Naive thymus-derived CD4-positive, alpha-beta T cell (primary cell): ENCODE measurements at regions not wholly inside any gene's neighbourhood (a gene's known extent, or its start where the extent isn't known, plus 50 kb on each side); places are given as distances from the start of the nearest gene placed in this dataset.

Experiments
- ATAC-seq: fragments of 150-1000 bp; cut with Tn5 transposase; 2 replicates; pipeline ENCODE4 v1.10.0; 2021; ENCODE audit warnings: mild to moderate bottlenecking, moderate library complexity
- CTCF ChIA-PET: fragments of 350-600 bp; sonication (Branson Sonifier 250); formaldehyde crosslinking; loops from one replicate; lab custom pipeline; 2021; ENCODE audit warnings: antibody characterized with exemption; lab: Charles Lee
- POLR2A ChIA-PET: fragments of 350-600 bp; sonication (Branson Sonifier 250); formaldehyde crosslinking; loops from one replicate; lab custom pipeline; 2021; ENCODE audit warnings: antibody characterized with exemption, inconsistent platforms; lab: Charles Lee
- DNase-seq, 9 donors: peaks; one replicate each; pipeline versions ENCODE4 v3.0.0 to v3.0.0-alpha.2; 2020 to 2022; ENCODE audit warnings: mixed read lengths in 1 of 9
- H3K27ac ChIP-seq: one replicate; pipeline ENCODE4 v1.7.0; 2013; ENCODE audit warnings: mild to moderate bottlenecking, low read depth, low read length, moderate library complexity
- H3K27me3 ChIP-seq, 2 donors: one replicate each; pipeline ENCODE4 v1.7.0; 2013; ENCODE audit warnings: low read length in 2 of 2, mild to moderate bottlenecking in 2 of 2, moderate library complexity in 2 of 2; ENCODE audit not compliant: control insufficient read depth in 2 of 2, insufficient read depth in 2 of 2
- H3K36me3 ChIP-seq, 3 experiments: 1 replicate in 2 of 3; 2 replicates in 1 of 3; pipeline ENCODE4 v1.7.0; 2013; ENCODE audit warnings: low read length in 3 of 3, mild to moderate bottlenecking in 3 of 3, moderate library complexity in 1 of 3; ENCODE audit not compliant: insufficient read depth in 3 of 3, control insufficient read depth in 2 of 3
- H3K4me1 ChIP-seq, 2 donors: one replicate each; pipeline ENCODE4 v1.7.0; 2013; ENCODE audit warnings: low read length in 2 of 2, mild to moderate bottlenecking in 2 of 2, moderate library complexity in 1 of 2; ENCODE audit not compliant: control insufficient read depth in 2 of 2, insufficient read depth in 2 of 2
- H3K4me3 ChIP-seq: 2 replicates; pipeline ENCODE4 v1.7.0; 2013; ENCODE audit warnings: mild to moderate bottlenecking, low read length
- H3K9me3 ChIP-seq, 3 experiments: 1 replicate in 2 of 3; 2 replicates in 1 of 3; pipeline ENCODE4 v1.7.0; 2013; ENCODE audit warnings: low read length in 3 of 3; ENCODE audit not compliant: control insufficient read depth in 2 of 3
- H3K27ac Mint-ChIP-seq, 9 donors: one replicate each; pipeline ENCODE4 v1.8.0; 2020 to 2022; ENCODE audit warnings: mixed read lengths in 9 of 9, mild to moderate bottlenecking in 8 of 9, moderate library complexity in 5 of 9, inconsistent platforms in 2 of 9
- H3K27me3 Mint-ChIP-seq, 5 donors: one replicate each; pipeline ENCODE4 v1.8.0; 2021 to 2022; ENCODE audit warnings: mixed read lengths in 5 of 5, mild to moderate bottlenecking in 1 of 5
- H3K36me3 Mint-ChIP-seq, 5 donors: one replicate each; pipeline ENCODE4 v1.8.0; 2020 to 2022; ENCODE audit warnings: mixed read lengths in 5 of 5, mild to moderate bottlenecking in 3 of 5, inconsistent platforms in 1 of 5
- H3K4me1 Mint-ChIP-seq, 7 donors: one replicate each; pipeline ENCODE4 v1.8.0; 2020 to 2022; ENCODE audit warnings: mixed read lengths in 7 of 7, mild to moderate bottlenecking in 3 of 7, inconsistent platforms in 1 of 7
- H3K4me3 Mint-ChIP-seq, 10 donors: one replicate each; pipeline ENCODE4 v1.8.0; 2020 to 2022; ENCODE audit warnings: mild to moderate bottlenecking in 10 of 10, mixed read lengths in 10 of 10, moderate library complexity in 6 of 10, inconsistent platforms in 2 of 10
- H3K9me3 Mint-ChIP-seq, 11 donors: one replicate each; pipeline ENCODE4 v1.8.0; 2020 to 2022; ENCODE audit warnings: mixed read lengths in 11 of 11, mild to moderate bottlenecking in 4 of 11, inconsistent platforms in 1 of 11, moderate library complexity in 1 of 11
- intact Hi-C, 2 donors: fragments of 100-400 bp; cut with micrococcal nuclease; formaldehyde crosslinking; loops; one replicate each; pipeline ENCODE4 v1.15.1; 2023

- H3K36me3 Mint-ChIP-seq: peaks cover 0 to 3% (median 0%) of the 10 kb centered on the region in 5 donors
- Histone ChIP-seq H3K36me3 (no peaks in the 10 kb centered on the region), H3K27ac (no peak overlapping the region), H3K27me3 (no peaks in the 10 kb centered on the region), H3K4me1 (no peaks in the 10 kb centered on the region), H3K4me3 (no peak overlapping the region), H3K9me3 (no peaks in the 10 kb centered on the region)
- H3K27ac Mint-ChIP-seq: no peak overlapping the region
- H3K27me3 Mint-ChIP-seq: peaks cover 3 to 30% (median 15%) of the 10 kb centered on the region in 5 donors
- H3K9me3 Mint-ChIP-seq: peaks cover 0 to 2% (median 0%) of the 10 kb centered on the region in 11 donors
- no peak for ATAC-seq
- no peak for DNase-seq
- ChIA-PET CTCF (no interaction called here), POLR2A (no interaction called here)
- H3K4me3 Mint-ChIP-seq: no peak overlapping the region
- no peaks in the 10 kb centered on the region for H3K4me1 Mint-ChIP-seq
- intact Hi-C loops: no loop called here
These were observed 247.7 kb upstream of the RFX3 start for GRCh38 chr9:3773362-3774060.

- no peak overlapping the region for H3K4me3 Mint-ChIP-seq
- no peak for ATAC-seq
- Histone ChIP-seq H3K27ac (no peak overlapping the region), H3K4me3 (no peak overlapping the region), H3K9me3 (no peaks in the 10 kb centered on the region), H3K27me3 (peaks cover 0 to 5% of the 10 kb centered on the region in 2 donors), H3K4me1 (no peaks in the 10 kb centered on the region), H3K36me3 (no peaks in the 10 kb centered on the region)
- no peak for DNase-seq
- H3K4me1 Mint-ChIP-seq: no peaks in the 10 kb centered on the region
- intact Hi-C loops: no loop called here
- CTCF ChIA-PET: no interaction called here
- peaks cover 0 to 7% (median 0%) of the 10 kb centered on the region in 11 donors for H3K9me3 Mint-ChIP-seq
- H3K36me3 Mint-ChIP-seq: peaks cover 0 to 4% (median 0%) of the 10 kb centered on the region in 5 donors
- H3K27ac Mint-ChIP-seq: no peak overlapping the region
- H3K27me3 Mint-ChIP-seq: peaks cover 7 to 32% (median 15%) of the 10 kb centered on the region in 5 donors
- POLR2A ChIA-PET: no interaction called here
These were observed 243.8 kb upstream of the RFX3 start for GRCh38 chr9:3769646-3770045.

GRCh38 chr9:3768712-3769457, 243.1 kb upstream of the RFX3 start:
- Mint-ChIP-seq H3K36me3 (peaks cover 0 to 4% (median 0%) of the 10 kb centered on the region in 5 donors), H3K9me3 (peaks cover 0 to 7% (median 0%) of the 10 kb centered on the region in 11 donors), H3K4me1 (no peaks in the 10 kb centered on the region), H3K4me3 (no peak overlapping the region), H3K27ac (no peak overlapping the region), H3K27me3 (peaks cover 7 to 32% (median 15%) of the 10 kb centered on the region in 5 donors)
- DNase-seq (no peak), ATAC-seq (no peak)
- Histone ChIP-seq H3K36me3 (no peaks in the 10 kb centered on the region), H3K27me3 (peaks cover 0 to 5% of the 10 kb centered on the region in 2 donors), H3K27ac (no peak overlapping the region), H3K4me1 (no peaks in the 10 kb centered on the region), H3K4me3 (no peak overlapping the region), H3K9me3 (no peaks in the 10 kb centered on the region)
- intact Hi-C loops: no loop called here
- ChIA-PET CTCF (no interaction called here), POLR2A (no interaction called here)

- intact Hi-C loops: no loop called here
- H3K9me3 Mint-ChIP-seq: peaks cover 0 to 7% (median 0%) of the 10 kb centered on the region in 11 donors
- H3K4me1 ChIP-seq: no peaks in the 10 kb centered on the region
- ATAC-seq: no peak
- H3K27ac ChIP-seq: no peak overlapping the region
- H3K27ac Mint-ChIP-seq: no peak overlapping the region
- H3K4me1 Mint-ChIP-seq: no peaks in the 10 kb centered on the region
- CTCF ChIA-PET: no interaction called here
- no peak for DNase-seq
- peaks cover 0 to 4% (median 0%) of the 10 kb centered on the region in 5 donors for H3K36me3 Mint-ChIP-seq
- peaks cover 0 to 5% of the 10 kb centered on the region in 2 donors for H3K27me3 ChIP-seq
- peaks cover 7 to 32% (median 15%) of the 10 kb centered on the region in 5 donors for H3K27me3 Mint-ChIP-seq
- no peak overlapping the region for H3K4me3 Mint-ChIP-seq
- no peaks in the 10 kb centered on the region for H3K36me3 ChIP-seq
- H3K4me3 ChIP-seq: no peak overlapping the region
- H3K9me3 ChIP-seq: no peaks in the 10 kb centered on the region
- POLR2A ChIA-PET: no interaction called here
These were observed 242.5 kb upstream of the RFX3 start for GRCh38 chr9:3768286-3768685.

- POLR2A ChIA-PET: no interaction called here
- no peak for ATAC-seq
- no peak overlapping the region for H3K4me3 ChIP-seq
- DNase-seq: no peak
- H3K27ac Mint-ChIP-seq: no peak overlapping the region
- H3K4me1 ChIP-seq: no peaks in the 10 kb centered on the region
- peaks cover 5 to 16% (median 14%) of the 10 kb centered on the region in 5 donors for H3K27me3 Mint-ChIP-seq
- peaks cover 0 to 11% (median 4%) of the 10 kb centered on the region in 11 donors for H3K9me3 Mint-ChIP-seq
- CTCF ChIA-PET: no interaction called here
- H3K9me3 ChIP-seq: no peaks in the 10 kb centered on the region
- H3K4me1 Mint-ChIP-seq: peaks cover 10 to 16% (median 13%) of the 10 kb centered on the region in 7 donors
- H3K36me3 ChIP-seq: no peaks in the 10 kb centered on the region
- no peak overlapping the region for H3K4me3 Mint-ChIP-seq
- H3K27ac ChIP-seq: no peak overlapping the region
- no peaks in the 10 kb centered on the region for H3K27me3 ChIP-seq
- intact Hi-C loops: no loop called here
- H3K36me3 Mint-ChIP-seq: peaks cover 0 to 4% (median 0%) of the 10 kb centered on the region in 5 donors
These were observed 236.3 kb upstream of the RFX3 start for GRCh38 chr9:3762076-3762475.

GRCh38 chr9:3760031-3760430, 234.2 kb upstream of the RFX3 start:
- intact Hi-C loops: no loop called here
- ChIA-PET CTCF (no interaction called here), POLR2A (no interaction called here)
- ATAC-seq: no peak
- Mint-ChIP-seq H3K36me3 (peaks cover 0 to 4% (median 0%) of the 10 kb centered on the region in 5 donors), H3K9me3 (peaks cover 0 to 11% (median 0%) of the 10 kb centered on the region in 11 donors), H3K27me3 (peaks cover 0 to 9% (median 0%) of the 10 kb centered on the region in 5 donors), H3K27ac (no peak overlapping the region), H3K4me1 (peaks cover 10 to 16% (median 13%) of the 10 kb centered on the region in 7 donors), H3K4me3 (no peak overlapping the region)
- no peak for DNase-seq
- Histone ChIP-seq H3K27ac (no peak overlapping the region), H3K27me3 (no peaks in the 10 kb centered on the region), H3K4me1 (no peaks in the 10 kb centered on the region), H3K4me3 (no peak overlapping the region), H3K36me3 (no peaks in the 10 kb centered on the region), H3K9me3 (no peaks in the 10 kb centered on the region)
